SK-N-SH (cell line): ENCODE measurements at regions not wholly inside any gene's neighbourhood (a gene's known extent, or its start where the extent isn't known, plus 50 kb on each side); places are given as distances from the start of the nearest gene placed in this dataset.

Experiments
- CTCF ChIA-PET: fragments of 300-600, 350-600 bp; formaldehyde crosslinking; extraction: SDS; loops from one replicate; lab custom pipeline; 2021; lab: Yijun Ruan, JAX
- POLR2A ChIA-PET: fragments of 350-600 bp; sonication (Branson Sonifier 250); formaldehyde crosslinking; extraction: SDS; loops from one replicate; lab custom pipeline; 2020; ENCODE audit warnings: antibody characterized with exemption, inconsistent platforms; lab: Yijun Ruan, JAX
- DNase-seq: peaks from one replicate; pipeline ENCODE4 v3.0.0; 2012
- H2AFZ ChIP-seq: fragments of 200-600 bp; sonication (generic); 2 replicates; pipeline ENCODE4 v1.8.1; 2016; ENCODE audit warnings: antibody characterized with exemption, mild to moderate bottlenecking, low read depth
- H3F3A ChIP-seq: fragments of 200-600 bp; sonication (generic); replicated peaks from 2 replicates; pipeline ENCODE3; 2016; ENCODE audit warnings: antibody characterized with exemption, mild to moderate bottlenecking; ENCODE audit not compliant: insufficient read depth
- H3K27ac ChIP-seq, 2 experiments: fragments of 200-500 bp in 1 of 2; fragments of 200-600 bp in 1 of 2; sonication (Bioruptor generic) in 1 of 2; sonication (generic), shearing (Covaris generic) in 1 of 2; 2 replicates each; pipeline versions ENCODE4 v1.5.1 to v1.6.1; 2014 to 2016; ENCODE audit warnings: low read depth in 2 of 2, inconsistent platforms in 1 of 2, low read length in 1 of 2, mild to moderate bottlenecking in 1 of 2, mixed read lengths in 1 of 2
- H3K27me3 ChIP-seq: fragments of 200-600 bp; sonication (generic), shearing (Covaris generic); 2 replicates; pipeline ENCODE4 v1.6.1; 2016; ENCODE audit warnings: mixed run types; ENCODE audit not compliant: insufficient read depth
- H3K36me3 ChIP-seq, 2 experiments: fragments of 200-500 bp in 1 of 2; fragments of 200-600 bp in 1 of 2; sonication (Bioruptor generic) in 1 of 2; sonication (generic) in 1 of 2; replicated peaks in 1 of 2; 2 replicates each; pipeline versions ENCODE3 to v1.5.1; 2014 to 2016; ENCODE audit warnings: low read length in 1 of 2, mild to moderate bottlenecking in 1 of 2; ENCODE audit not compliant: insufficient read depth in 2 of 2, control insufficient read depth in 1 of 2
- H3K4me1 ChIP-seq, 2 experiments: fragments of 200-500 bp in 1 of 2; fragments of 200-600 bp in 1 of 2; sonication (Bioruptor generic) in 1 of 2; sonication (generic), shearing (Covaris generic) in 1 of 2; 2 replicates each; pipeline versions ENCODE4 v1.5.1 to v1.6.1; 2014 to 2016; ENCODE audit warnings: low read depth in 1 of 2, low read length in 1 of 2, mixed run types in 1 of 2; ENCODE audit not compliant: insufficient read depth in 2 of 2, control insufficient read depth in 1 of 2
- H3K4me2 ChIP-seq: fragments of 200-600 bp; sonication (generic), shearing (Covaris generic); 2 replicates; pipeline ENCODE4 v1.6.1; 2017; ENCODE audit warnings: mixed run types
- H3K4me3 ChIP-seq, 2 experiments: fragments of 200-500 bp in 1 of 2; fragments of 200-600 bp in 1 of 2; sonication (Bioruptor generic) in 1 of 2; sonication (generic), shearing (Covaris generic) in 1 of 2; 2 replicates each; pipeline versions ENCODE4 v1.5.1 to v1.8.1; 2014 to 2016; ENCODE audit warnings: low read depth in 2 of 2, inconsistent platforms in 1 of 2, low read length in 1 of 2, mild to moderate bottlenecking in 1 of 2, mixed read lengths in 1 of 2, moderate library complexity in 1 of 2
- H3K79me2 ChIP-seq: fragments of 200-600 bp; sonication (generic); 2 replicates; pipeline ENCODE4 v1.8.1; 2017; ENCODE audit warnings: mild to moderate bottlenecking; ENCODE audit not compliant: insufficient read depth
- H3K9ac ChIP-seq: fragments of 200-600 bp; sonication (generic); 2 replicates; pipeline ENCODE4 v1.6.1; 2017; ENCODE audit warnings: mixed run types
- H3K9me2 ChIP-seq: fragments of 200-600 bp; sonication (generic); 2 replicates; pipeline ENCODE4 v1.6.1; 2017; ENCODE audit warnings: mixed run types
- H3K9me3 ChIP-seq: fragments of 200-600 bp; sonication (generic); 2 replicates; pipeline ENCODE4 v1.6.1; 2017; ENCODE audit warnings: mixed run types, mild to moderate bottlenecking, moderate library complexity
- H4K20me1 ChIP-seq: fragments of 200-600 bp; sonication (generic); 2 replicates; pipeline ENCODE4 v1.6.1; 2017; ENCODE audit warnings: mild to moderate bottlenecking, mixed run types; ENCODE audit not compliant: insufficient read depth
- EP300 ChIP-seq, 2 experiments: IDR thresholded peaks; 2 replicates each; pipeline versions ENCODE4 v1.4.0 to v1.6.1; 2012; ENCODE audit warnings: borderline replicate concordance in 1 of 2, low read depth in 1 of 2, low read length in 1 of 2
- EZH2phosphoT487 ChIP-seq: fragments of 200-600 bp; sonication (generic); IDR thresholded peaks from 2 replicates; pipeline ENCODE4 v1.6.1; 2017; ENCODE audit warnings: low read depth, mixed run types, mild to moderate bottlenecking, antibody characterized with exemption, moderate library complexity, borderline replicate concordance
- GABPA ChIP-seq: IDR thresholded peaks from 2 replicates; pipeline ENCODE4 v1.4.0; 2012; ENCODE audit warnings: low read depth, mild to moderate bottlenecking
- JUND ChIP-seq: IDR thresholded peaks from 2 replicates; pipeline ENCODE4 v1.4.0; 2012
- MEF2A ChIP-seq: IDR thresholded peaks from 2 replicates; pipeline ENCODE4 v1.4.0; 2012; ENCODE audit warnings: low read depth, borderline replicate concordance
- MXI1 ChIP-seq: IDR thresholded peaks from 2 replicates; pipeline ENCODE4 v1.6.1; 2012; ENCODE audit warnings: mild to moderate bottlenecking, low read depth, low read length, improper control_type of control experiment
- NRF1 ChIP-seq: IDR thresholded peaks from 2 replicates; pipeline ENCODE4 v1.6.1; 2012; ENCODE audit warnings: low read depth, mild to moderate bottlenecking, low read length
- POLR2AphosphoS5 ChIP-seq: IDR thresholded peaks from 2 replicates; pipeline ENCODE4 v1.6.1; 2012; ENCODE audit warnings: low read depth, low read length
- RXRA ChIP-seq: IDR thresholded peaks from 2 replicates; pipeline ENCODE4 v1.4.0; 2012; ENCODE audit warnings: low read depth, mild to moderate bottlenecking, borderline replicate concordance
- TAF1 ChIP-seq: IDR thresholded peaks from 2 replicates; pipeline ENCODE4 v1.6.1; 2012; ENCODE audit warnings: low read depth, mild to moderate bottlenecking, low read length, moderate library complexity, borderline replicate concordance
- TEAD4 ChIP-seq: IDR thresholded peaks from 2 replicates; pipeline ENCODE4 v1.4.0; 2012; ENCODE audit warnings: mild to moderate bottlenecking, borderline replicate concordance; ENCODE audit not compliant: insufficient read depth
- USF2 ChIP-seq: fragments of 150-350 bp; IDR thresholded peaks from 2 replicates; pipeline ENCODE4 v1.6.1; 2017; ENCODE audit warnings: antibody characterized with exemption, low read length, low read depth, borderline replicate concordance
- YY1 ChIP-seq: IDR thresholded peaks from 2 replicates; pipeline ENCODE4 v1.4.0; 2012; ENCODE audit warnings: low read depth, mild to moderate bottlenecking
- WGBS: methylation state at CpG from one replicate; pipeline ENCODE4 v1.1.6; 2017; ENCODE audit warnings: low lambda C conversion rate; 5-methylcytosine and 5-hydroxymethylcytosine counted together
- TF ChIP-seq, protein P1 (sequence below): fragments of 200-600 bp; sonication (generic); IDR thresholded peaks from 2 replicates; pipeline ENCODE4 v1.6.1; 2017; ENCODE audit warnings: antibody characterized with exemption, mild to moderate bottlenecking, moderate library complexity
- TF ChIP-seq, protein P2 (sequence below): IDR thresholded peaks from 2 replicates; pipeline ENCODE4 v1.6.1; 2012; ENCODE audit warnings: mild to moderate bottlenecking, low read depth, low read length, moderate library complexity

DNA sequence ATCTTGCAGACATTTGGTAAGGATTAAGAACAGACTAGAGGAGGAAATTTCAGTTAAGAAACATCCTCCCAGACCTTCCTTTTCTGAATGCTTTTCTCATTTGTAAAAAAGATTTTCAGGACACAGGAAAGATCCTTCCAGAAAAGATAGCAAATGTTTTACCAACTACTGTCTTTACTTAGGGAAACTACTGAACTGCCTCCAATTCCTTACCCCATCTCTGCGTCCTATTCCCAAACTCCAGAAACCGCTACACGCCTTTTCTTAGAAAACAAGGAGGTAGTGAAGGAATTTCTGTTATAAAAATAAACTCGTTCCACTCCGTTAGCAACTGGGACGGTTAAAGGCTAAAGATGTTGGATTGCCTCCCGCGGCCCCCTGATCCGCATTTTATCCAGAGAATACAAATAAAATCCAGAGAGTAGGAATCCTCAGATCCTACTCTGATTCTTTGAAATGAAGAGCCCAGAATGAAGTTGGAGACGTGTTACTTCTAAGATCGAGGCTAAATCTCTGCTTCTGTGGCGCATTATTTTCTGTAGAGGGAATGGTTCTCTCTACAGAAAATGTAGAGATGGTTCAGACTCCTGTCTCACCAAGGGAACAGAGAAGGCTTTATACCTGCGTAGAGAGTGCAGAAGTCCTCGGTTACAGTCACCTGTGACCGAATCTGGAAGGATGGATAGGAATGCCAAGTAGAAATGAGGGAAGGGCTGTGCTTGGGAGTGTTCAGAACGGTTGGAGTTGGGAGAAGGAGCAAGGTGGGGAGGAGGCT is 133.0 kb downstream of the GPX5 start (continued):
- no peak for TF ChIP-seq NRF1
- no peak for TF ChIP-seq MXI1
- TF ChIP-seq, all 33 proteins: peak for 0

GRCh38 chr6:28659250-28659566 is 133.5 kb downstream of the GPX5 start:
- DNase-seq, result no peak
- H3K4me1 ChIP-seq, result peaks cover 0 to 3% of the 10 kb centered on the region in 2 experiments; a peak in 1 of 4 replicates
- WGBS, result 48% methylated on average over 2 of the region's 2 CpGs
- H2AFZ ChIP-seq, result peak overlapping the region; percentile 61; the same call in 1 of the 2 replicates
- peak overlapping the region; percentile 82 for H3K4me2 ChIP-seq
- H3K9me3 ChIP-seq, result no peaks in the 10 kb centered on the region
- POLR2A ChIA-PET, result no interaction called here
- CTCF ChIA-PET, result no interaction called here
- H3K9ac ChIP-seq, result no peak overlapping the region
- H3K27ac ChIP-seq, result no peak overlapping the region
- H3K79me2 ChIP-seq, result no peaks in the 10 kb centered on the region
- no peaks in the 10 kb centered on the region for H4K20me1 ChIP-seq
- H3K27me3 ChIP-seq, result peaks cover 11% of the 10 kb centered on the region; the same call in 1 of the 2 replicates
- TF ChIP-seq, protein P1, sequence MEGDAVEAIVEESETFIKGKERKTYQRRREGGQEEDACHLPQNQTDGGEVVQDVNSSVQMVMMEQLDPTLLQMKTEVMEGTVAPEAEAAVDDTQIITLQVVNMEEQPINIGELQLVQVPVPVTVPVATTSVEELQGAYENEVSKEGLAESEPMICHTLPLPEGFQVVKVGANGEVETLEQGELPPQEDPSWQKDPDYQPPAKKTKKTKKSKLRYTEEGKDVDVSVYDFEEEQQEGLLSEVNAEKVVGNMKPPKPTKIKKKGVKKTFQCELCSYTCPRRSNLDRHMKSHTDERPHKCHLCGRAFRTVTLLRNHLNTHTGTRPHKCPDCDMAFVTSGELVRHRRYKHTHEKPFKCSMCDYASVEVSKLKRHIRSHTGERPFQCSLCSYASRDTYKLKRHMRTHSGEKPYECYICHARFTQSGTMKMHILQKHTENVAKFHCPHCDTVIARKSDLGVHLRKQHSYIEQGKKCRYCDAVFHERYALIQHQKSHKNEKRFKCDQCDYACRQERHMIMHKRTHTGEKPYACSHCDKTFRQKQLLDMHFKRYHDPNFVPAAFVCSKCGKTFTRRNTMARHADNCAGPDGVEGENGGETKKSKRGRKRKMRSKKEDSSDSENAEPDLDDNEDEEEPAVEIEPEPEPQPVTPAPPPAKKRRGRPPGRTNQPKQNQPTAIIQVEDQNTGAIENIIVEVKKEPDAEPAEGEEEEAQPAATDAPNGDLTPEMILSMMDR, result no peak
- TF ChIP-seq POLR2AphosphoS5 (no peak), JUND (no peak), RXRA (no peak), TEAD4 (no peak), USF2 (no peak), EZH2phosphoT487 (no peak), GABPA (no peak), EP300 (IDR thresholded peaks at IDR 0.05; ENCODE audit: borderline replicate concordance in 1 of 2, low read depth in 1 of 2, low read length in 1 of 2) (no peak), MXI1 (no peak), MEF2A (no peak), TAF1 (no peak), YY1 (no peak)
- TF ChIP-seq, protein P2, sequence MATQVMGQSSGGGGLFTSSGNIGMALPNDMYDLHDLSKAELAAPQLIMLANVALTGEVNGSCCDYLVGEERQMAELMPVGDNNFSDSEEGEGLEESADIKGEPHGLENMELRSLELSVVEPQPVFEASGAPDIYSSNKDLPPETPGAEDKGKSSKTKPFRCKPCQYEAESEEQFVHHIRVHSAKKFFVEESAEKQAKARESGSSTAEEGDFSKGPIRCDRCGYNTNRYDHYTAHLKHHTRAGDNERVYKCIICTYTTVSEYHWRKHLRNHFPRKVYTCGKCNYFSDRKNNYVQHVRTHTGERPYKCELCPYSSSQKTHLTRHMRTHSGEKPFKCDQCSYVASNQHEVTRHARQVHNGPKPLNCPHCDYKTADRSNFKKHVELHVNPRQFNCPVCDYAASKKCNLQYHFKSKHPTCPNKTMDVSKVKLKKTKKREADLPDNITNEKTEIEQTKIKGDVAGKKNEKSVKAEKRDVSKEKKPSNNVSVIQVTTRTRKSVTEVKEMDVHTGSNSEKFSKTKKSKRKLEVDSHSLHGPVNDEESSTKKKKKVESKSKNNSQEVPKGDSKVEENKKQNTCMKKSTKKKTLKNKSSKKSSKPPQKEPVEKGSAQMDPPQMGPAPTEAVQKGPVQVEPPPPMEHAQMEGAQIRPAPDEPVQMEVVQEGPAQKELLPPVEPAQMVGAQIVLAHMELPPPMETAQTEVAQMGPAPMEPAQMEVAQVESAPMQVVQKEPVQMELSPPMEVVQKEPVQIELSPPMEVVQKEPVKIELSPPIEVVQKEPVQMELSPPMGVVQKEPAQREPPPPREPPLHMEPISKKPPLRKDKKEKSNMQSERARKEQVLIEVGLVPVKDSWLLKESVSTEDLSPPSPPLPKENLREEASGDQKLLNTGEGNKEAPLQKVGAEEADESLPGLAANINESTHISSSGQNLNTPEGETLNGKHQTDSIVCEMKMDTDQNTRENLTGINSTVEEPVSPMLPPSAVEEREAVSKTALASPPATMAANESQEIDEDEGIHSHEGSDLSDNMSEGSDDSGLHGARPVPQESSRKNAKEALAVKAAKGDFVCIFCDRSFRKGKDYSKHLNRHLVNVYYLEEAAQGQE, result no peak
- no peaks in the 10 kb centered on the region for H3F3A ChIP-seq
- no peaks in the 10 kb centered on the region for H3K36me3 ChIP-seq
- peak overlapping the region; percentile 63 to 65 for H3K4me3 ChIP-seq
- H3K9me2 ChIP-seq, result no peaks in the 10 kb centered on the region
